ENCODE measurements at regions not wholly inside any gene's neighbourhood (a gene's known extent, or its start where the extent isn't known, plus 50 kb on each side); places are given as distances from the start of the nearest gene placed in this dataset.
"Not testable (repeated sequence)": the region's sequence is repeated elsewhere in the genome, so short reads cannot be mapped to it uniquely, and the experiment has no call there.

DNA sequence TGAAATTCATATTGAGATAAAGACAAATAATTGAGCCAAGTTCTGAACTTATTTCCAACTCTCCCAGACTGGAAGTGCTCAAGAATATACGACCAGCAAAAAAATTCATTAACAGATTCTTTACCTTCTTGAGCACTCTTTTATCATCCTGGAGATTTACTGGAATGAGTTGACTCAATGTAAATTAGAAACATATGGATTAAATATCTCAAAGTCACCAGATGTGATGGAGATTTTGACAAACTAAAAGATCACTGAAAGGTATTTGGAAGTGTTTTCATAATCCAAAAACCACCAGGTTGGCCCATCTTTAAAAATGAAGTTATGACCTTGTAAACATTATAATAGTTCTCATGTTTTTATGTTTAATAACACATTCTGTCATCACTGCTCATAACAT is 433.2 kb upstream of the RASGRP1 start:
- H3K4me3 ChIP-seq = no peak overlapping the region
- H3K27me3 ChIP-seq (ENCODE audit: control insufficient read depth in 3 of 3, insufficient read depth in 3 of 3, low read length in 2 of 3) = no peaks in the 10 kb centered on the region
- H3K36me3 ChIP-seq (ENCODE audit: control insufficient read depth in 4 of 4, insufficient read depth in 4 of 4, low read length in 4 of 4) = no peaks in the 10 kb centered on the region
- TF ChIP-seq, protein P1, sequence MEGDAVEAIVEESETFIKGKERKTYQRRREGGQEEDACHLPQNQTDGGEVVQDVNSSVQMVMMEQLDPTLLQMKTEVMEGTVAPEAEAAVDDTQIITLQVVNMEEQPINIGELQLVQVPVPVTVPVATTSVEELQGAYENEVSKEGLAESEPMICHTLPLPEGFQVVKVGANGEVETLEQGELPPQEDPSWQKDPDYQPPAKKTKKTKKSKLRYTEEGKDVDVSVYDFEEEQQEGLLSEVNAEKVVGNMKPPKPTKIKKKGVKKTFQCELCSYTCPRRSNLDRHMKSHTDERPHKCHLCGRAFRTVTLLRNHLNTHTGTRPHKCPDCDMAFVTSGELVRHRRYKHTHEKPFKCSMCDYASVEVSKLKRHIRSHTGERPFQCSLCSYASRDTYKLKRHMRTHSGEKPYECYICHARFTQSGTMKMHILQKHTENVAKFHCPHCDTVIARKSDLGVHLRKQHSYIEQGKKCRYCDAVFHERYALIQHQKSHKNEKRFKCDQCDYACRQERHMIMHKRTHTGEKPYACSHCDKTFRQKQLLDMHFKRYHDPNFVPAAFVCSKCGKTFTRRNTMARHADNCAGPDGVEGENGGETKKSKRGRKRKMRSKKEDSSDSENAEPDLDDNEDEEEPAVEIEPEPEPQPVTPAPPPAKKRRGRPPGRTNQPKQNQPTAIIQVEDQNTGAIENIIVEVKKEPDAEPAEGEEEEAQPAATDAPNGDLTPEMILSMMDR (IDR thresholded peaks at IDR 0.05; ENCODE audit: control extremely low read depth, extremely low read depth) = no peak
- no peak overlapping the region for H3K9ac ChIP-seq (ENCODE audit: insufficient read depth in 1 of 2, low read length in 2 of 2)
- 81 to 92% methylated on average over 1 of the region's 1 CpG for WGBS, 2 donors
- peaks cover 0 to 35% (median 17%) of the 10 kb centered on the region in 5 donors for H3K4me1 ChIP-seq (ENCODE audit: control insufficient read depth in 5 of 5, insufficient read depth in 5 of 5, low read length in 5 of 5)
- no peak overlapping the region for H3K27ac ChIP-seq (ENCODE audit: low read depth in 1 of 2, low read length in 1 of 2)
- ATAC-seq (ENCODE audit: insufficient read depth, low FRiP score) (no peak), DNase-seq (no peak)
- no peaks in the 10 kb centered on the region for H3K9me3 ChIP-seq (ENCODE audit: control insufficient read depth in 4 of 4, insufficient read depth in 3 of 4, low read length in 3 of 4)

DNA sequence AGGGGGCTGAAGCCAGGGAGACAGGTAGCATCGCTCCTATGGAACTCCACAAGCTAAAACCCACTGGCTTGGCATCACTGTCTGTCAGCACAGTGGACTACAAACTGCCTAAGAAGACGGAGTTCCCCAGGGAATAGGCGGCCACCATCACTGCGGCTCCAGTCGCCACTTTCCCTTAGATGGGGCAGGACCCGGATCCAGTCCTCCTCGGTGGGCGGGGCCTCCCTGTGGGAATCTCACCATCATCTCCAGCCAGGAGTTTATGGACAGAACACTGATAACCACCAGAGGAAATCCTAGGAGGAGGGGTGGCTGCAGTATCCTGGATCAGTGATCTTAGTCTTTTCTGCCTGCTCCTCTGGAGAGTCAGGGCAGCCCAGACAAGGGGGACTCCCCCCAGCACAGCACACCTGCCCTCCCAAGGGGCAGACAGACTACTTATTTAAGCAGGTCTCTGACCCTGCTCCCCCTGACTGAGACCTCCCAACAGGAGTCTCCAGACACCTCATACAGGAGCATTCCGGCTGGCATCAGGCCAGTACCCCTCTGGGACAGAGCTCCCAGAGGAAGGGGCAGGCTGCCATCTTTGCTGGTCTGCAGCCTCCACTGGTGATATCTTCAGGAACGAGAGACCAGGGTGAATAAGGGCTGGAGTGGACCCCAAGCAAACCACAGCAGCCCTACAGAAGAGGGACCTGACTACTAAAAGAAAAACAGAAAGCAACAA is 435.6 kb upstream of the RASGRP1 start:
- WGBS, 2 donors = 94 to 97% methylated on average over 10 of the region's 10 CpGs
- Histone ChIP-seq H3K27me3 (ENCODE audit: control insufficient read depth in 3 of 3, insufficient read depth in 3 of 3, low read length in 2 of 3) (no peaks in the 10 kb centered on the region), H3K4me3 (no peak overlapping the region), H3K36me3 (ENCODE audit: control insufficient read depth in 4 of 4, insufficient read depth in 4 of 4, low read length in 4 of 4) (no peaks in the 10 kb centered on the region), H3K27ac (ENCODE audit: low read depth in 1 of 2, low read length in 1 of 2) (no peak overlapping the region), H3K9ac (ENCODE audit: insufficient read depth in 1 of 2, low read length in 2 of 2) (no peak overlapping the region), H3K9me3 (ENCODE audit: control insufficient read depth in 4 of 4, insufficient read depth in 3 of 4, low read length in 3 of 4) (no peaks in the 10 kb centered on the region), H3K4me1 (ENCODE audit: control insufficient read depth in 5 of 5, insufficient read depth in 5 of 5, low read length in 5 of 5) (peaks cover 0 to 20% (median 14%) of the 10 kb centered on the region in 5 donors)
- DNase-seq (no peak), ATAC-seq (ENCODE audit: insufficient read depth, low FRiP score) (no peak)
- TF ChIP-seq, protein P1 (IDR thresholded peaks at IDR 0.05; ENCODE audit: control extremely low read depth, extremely low read depth) = no peak

DNA sequence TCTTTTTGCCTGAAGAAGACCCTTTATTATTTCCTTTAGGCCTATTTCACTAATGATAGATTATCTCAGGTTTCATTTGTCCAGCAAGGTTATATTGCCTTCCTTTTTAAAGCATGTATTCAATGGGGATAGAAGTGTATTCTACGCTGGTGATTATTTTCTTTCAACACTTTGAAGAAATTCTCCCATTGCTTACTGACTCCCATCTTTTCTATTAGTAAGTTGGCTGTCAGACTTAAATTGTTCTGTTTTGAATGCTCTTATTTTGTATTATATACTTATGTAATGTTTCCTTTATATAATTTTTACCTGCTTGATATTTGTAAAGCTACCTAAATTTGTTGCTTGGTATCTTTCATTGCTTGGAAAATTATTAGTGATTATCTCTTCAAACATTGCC is 445.1 kb upstream of the RASGRP1 start:
- H3K36me3 ChIP-seq (ENCODE audit: control insufficient read depth in 4 of 4, insufficient read depth in 4 of 4, low read length in 4 of 4) = no peaks in the 10 kb centered on the region

DNA sequence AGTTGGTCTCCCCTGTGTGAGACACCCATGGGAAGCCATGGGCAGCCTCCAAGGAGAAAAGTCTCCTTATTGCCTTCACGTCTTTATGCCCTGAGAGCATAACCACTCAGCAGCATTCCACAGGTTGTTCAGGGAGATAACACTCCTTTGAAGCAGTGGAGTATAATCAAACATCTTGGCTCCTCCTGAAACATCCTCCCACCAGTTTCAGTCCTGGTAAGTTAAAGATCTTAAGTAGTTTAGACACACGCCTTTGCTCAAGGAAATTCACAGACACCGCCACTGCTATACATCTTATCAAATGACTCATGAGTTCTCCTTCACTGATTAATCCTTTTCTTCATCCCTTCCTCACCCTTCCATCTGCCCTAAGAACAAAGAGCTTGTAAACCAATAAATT is 446.5 kb upstream of the RASGRP1 start:
- DNase-seq = not testable (repeated sequence)
- WGBS, 2 donors = 84 to 88% methylated on average over 3 of the region's 3 CpGs

More for the DNA sequence above, 445.1 kb upstream of the RASGRP1 start:
- ATAC-seq (ENCODE audit: insufficient read depth, low FRiP score) (no peak), DNase-seq (no peak)
- H3K4me1 ChIP-seq (ENCODE audit: control insufficient read depth in 5 of 5, insufficient read depth in 5 of 5, low read length in 5 of 5) = no peaks in the 10 kb centered on the region
- H3K9me3 ChIP-seq (ENCODE audit: control insufficient read depth in 4 of 4, insufficient read depth in 3 of 4, low read length in 3 of 4) = peaks cover 0 to 13% (median 2%) of the 10 kb centered on the region in 4 donors
- WGBS, 2 donors = 91 to 92% methylated on average over 1 of the region's 1 CpG
- no peaks in the 10 kb centered on the region for H3K27me3 ChIP-seq (ENCODE audit: control insufficient read depth in 3 of 3, insufficient read depth in 3 of 3, low read length in 2 of 3)
- TF ChIP-seq, protein P1 (IDR thresholded peaks at IDR 0.05; ENCODE audit: control extremely low read depth, extremely low read depth) = no peak
- H3K9ac ChIP-seq (ENCODE audit: insufficient read depth in 1 of 2, low read length in 2 of 2) = no peak overlapping the region
- H3K27ac ChIP-seq (ENCODE audit: low read depth in 1 of 2, low read length in 1 of 2) = no peak overlapping the region
- H3K4me3 ChIP-seq = no peak overlapping the region

More for the DNA sequence above, 446.5 kb upstream of the RASGRP1 start:
- not testable (repeated sequence) for H3K27ac ChIP-seq (ENCODE audit: low read depth in 1 of 2, low read length in 1 of 2); ATAC-seq (ENCODE audit: insufficient read depth, low FRiP score); H3K27me3 ChIP-seq (ENCODE audit: control insufficient read depth in 3 of 3, insufficient read depth in 3 of 3, low read length in 2 of 3); H3K9ac ChIP-seq (ENCODE audit: insufficient read depth in 1 of 2, low read length in 2 of 2); H3K4me3 ChIP-seq; H3K4me1 ChIP-seq (ENCODE audit: control insufficient read depth in 5 of 5, insufficient read depth in 5 of 5, low read length in 5 of 5); H3K36me3 ChIP-seq (ENCODE audit: control insufficient read depth in 4 of 4, insufficient read depth in 4 of 4, low read length in 4 of 4)
- H3K9me3 ChIP-seq (ENCODE audit: control insufficient read depth in 4 of 4, insufficient read depth in 3 of 4, low read length in 3 of 4) = peaks cover 0 to 13% (median 2%) of the 10 kb centered on the region in 4 donors
